HCT116 (cell line): ENCODE measurements at regions not wholly inside any gene's neighbourhood (a gene's known extent, or its start where the extent isn't known, plus 50 kb on each side); places are given as distances from the start of the nearest gene placed in this dataset.

ENCODE experiments used
- EZH2 ChIP-seq: fragments of 200-600 bp; sonication (generic); IDR thresholded peaks from 2 replicates; pipeline ENCODE4 v1.6.1; 2017; ENCODE audit warnings: antibody characterized with exemption, mixed run types
- POLR2A ChIP-seq: IDR thresholded peaks from 2 replicates; pipeline ENCODE4 v1.7.0; 2011; ENCODE audit warnings: borderline replicate concordance; ENCODE audit not compliant: insufficient read depth, insufficient read length; ENCODE audit errors: extremely low read depth
- ZBTB33 ChIP-seq: IDR thresholded peaks from 2 replicates; pipeline ENCODE4 v1.6.1; 2011; ENCODE audit warnings: mild to moderate bottlenecking, low read length, moderate library complexity; ENCODE audit not compliant: insufficient replicate concordance; ENCODE audit errors: extremely low read depth
- ZFX ChIP-seq: fragments of 450-650 bp; IDR thresholded peaks from 2 replicates; pipeline ENCODE4 v1.6.1; 2017
- TF ChIP-seq, protein P1 (sequence below), 3 experiments: fragments of 200-600 bp in 1 of 3; sonication (generic) in 1 of 3; IDR thresholded peaks in 2 of 3; conservative IDR thresholded peaks in 1 of 3; 2 replicates each; pipeline ENCODE4 v1.5.1; 2012 to 2017; ENCODE audit warnings: low read depth in 2 of 3, low read length in 2 of 3, antibody characterized with exemption in 1 of 3, borderline replicate concordance in 1 of 3, control low read depth in 1 of 3, mild to moderate bottlenecking in 1 of 3, mixed read lengths in 1 of 3, mixed run types in 1 of 3, moderate library complexity in 1 of 3; ENCODE audit not compliant: insufficient read depth in 1 of 3

DNA sequence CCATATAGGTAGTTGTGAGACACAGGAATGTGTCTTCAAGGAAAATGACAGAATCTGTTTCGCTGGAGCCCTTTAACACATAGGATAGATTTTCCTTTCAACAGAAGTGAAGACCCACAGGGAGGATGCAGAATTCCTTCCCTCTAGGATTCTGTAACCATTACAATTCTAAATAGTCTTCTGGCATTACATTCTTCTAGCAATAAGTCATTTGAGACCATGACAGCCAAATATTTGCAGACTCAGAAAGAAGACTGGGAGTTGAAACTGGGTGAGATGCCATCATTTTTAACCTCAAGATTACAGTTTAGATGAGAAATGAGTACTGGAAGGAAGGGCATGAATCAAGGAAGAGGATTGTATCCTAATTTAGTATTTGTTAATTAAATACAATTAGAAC lies 61.6 kb downstream of the ZBTB18 start:
- TF ChIP-seq, protein P1, sequence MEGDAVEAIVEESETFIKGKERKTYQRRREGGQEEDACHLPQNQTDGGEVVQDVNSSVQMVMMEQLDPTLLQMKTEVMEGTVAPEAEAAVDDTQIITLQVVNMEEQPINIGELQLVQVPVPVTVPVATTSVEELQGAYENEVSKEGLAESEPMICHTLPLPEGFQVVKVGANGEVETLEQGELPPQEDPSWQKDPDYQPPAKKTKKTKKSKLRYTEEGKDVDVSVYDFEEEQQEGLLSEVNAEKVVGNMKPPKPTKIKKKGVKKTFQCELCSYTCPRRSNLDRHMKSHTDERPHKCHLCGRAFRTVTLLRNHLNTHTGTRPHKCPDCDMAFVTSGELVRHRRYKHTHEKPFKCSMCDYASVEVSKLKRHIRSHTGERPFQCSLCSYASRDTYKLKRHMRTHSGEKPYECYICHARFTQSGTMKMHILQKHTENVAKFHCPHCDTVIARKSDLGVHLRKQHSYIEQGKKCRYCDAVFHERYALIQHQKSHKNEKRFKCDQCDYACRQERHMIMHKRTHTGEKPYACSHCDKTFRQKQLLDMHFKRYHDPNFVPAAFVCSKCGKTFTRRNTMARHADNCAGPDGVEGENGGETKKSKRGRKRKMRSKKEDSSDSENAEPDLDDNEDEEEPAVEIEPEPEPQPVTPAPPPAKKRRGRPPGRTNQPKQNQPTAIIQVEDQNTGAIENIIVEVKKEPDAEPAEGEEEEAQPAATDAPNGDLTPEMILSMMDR (IDR thresholded peaks at IDR 0.05 in 2 of 3, conservative IDR thresholded peaks at IDR 0.05 in 1 of 3; ENCODE audit: borderline replicate concordance in 1 of 3, insufficient read depth in 1 of 3, low read depth in 2 of 3, low read length in 2 of 3): no peak
- no peak for TF ChIP-seq EZH2
- TF ChIP-seq ZFX: no peak
- TF ChIP-seq POLR2A: no peak
- TF ChIP-seq ZBTB33: no peak
